ENCODE measurements at regions not wholly inside any gene's neighbourhood (a gene's known extent, or its start where the extent isn't known, plus 50 kb on each side); places are given as distances from the start of the nearest gene placed in this dataset.

GRCh38 chr5:14054965-14055963 is 87.9 kb upstream of the TRIO start:
- Histone ChIP-seq H3K36me3 (ENCODE audit: insufficient read depth, low read length) (no peaks in the 10 kb centered on the region), H3K27ac (ENCODE audit: low read depth, low read length) (no peak overlapping the region), H3K9me3 (ENCODE audit: low read length) (no peaks in the 10 kb centered on the region), H3K27me3 (ENCODE audit: control insufficient read depth in 1 of 2, insufficient read depth in 2 of 2, low read length in 2 of 2) (no peaks in the 10 kb centered on the region), H3K4me3 (ENCODE audit: low read depth in 1 of 2, low read length in 2 of 2) (no peak overlapping the region), H3K9ac (ENCODE audit: low read length) (no peak overlapping the region), H3K4me1 (ENCODE audit: insufficient read depth, low read length) (no peaks in the 10 kb centered on the region)

GRCh38 chr5:14054111-14054854 is 88.9 kb upstream of the TRIO start:
- H3K9ac ChIP-seq (ENCODE audit: low read length) = no peak overlapping the region
- no peak overlapping the region for H3K27ac ChIP-seq (ENCODE audit: low read depth, low read length)
- H3K36me3 ChIP-seq (ENCODE audit: insufficient read depth, low read length) = no peaks in the 10 kb centered on the region
- no peaks in the 10 kb centered on the region for H3K9me3 ChIP-seq (ENCODE audit: low read length)
- no peaks in the 10 kb centered on the region for H3K27me3 ChIP-seq (ENCODE audit: control insufficient read depth in 1 of 2, insufficient read depth in 2 of 2, low read length in 2 of 2)
- no peaks in the 10 kb centered on the region for H3K4me1 ChIP-seq (ENCODE audit: insufficient read depth, low read length)
- H3K4me3 ChIP-seq (ENCODE audit: low read depth in 1 of 2, low read length in 2 of 2) = no peak overlapping the region

GRCh38 chr5:14050821-14051220 is 92.3 kb upstream of the TRIO start:
- Histone ChIP-seq H3K4me1 (ENCODE audit: insufficient read depth, low read length) (no peaks in the 10 kb centered on the region), H3K9me3 (ENCODE audit: low read length) (no peaks in the 10 kb centered on the region), H3K27me3 (ENCODE audit: control insufficient read depth in 1 of 2, insufficient read depth in 2 of 2, low read length in 2 of 2) (no peaks in the 10 kb centered on the region), H3K9ac (ENCODE audit: low read length) (no peak overlapping the region), H3K4me3 (ENCODE audit: low read depth in 1 of 2, low read length in 2 of 2) (no peak overlapping the region), H3K27ac (ENCODE audit: low read depth, low read length) (no peak overlapping the region), H3K36me3 (ENCODE audit: insufficient read depth, low read length) (no peaks in the 10 kb centered on the region)

GRCh38 chr5:14048434-14048833 is 94.7 kb upstream of the TRIO start:
- Histone ChIP-seq H3K27ac (ENCODE audit: low read depth, low read length) (no peak overlapping the region), H3K4me3 (ENCODE audit: low read depth in 1 of 2, low read length in 2 of 2) (no peak overlapping the region), H3K9me3 (ENCODE audit: low read length) (no peaks in the 10 kb centered on the region), H3K27me3 (ENCODE audit: control insufficient read depth in 1 of 2, insufficient read depth in 2 of 2, low read length in 2 of 2) (no peaks in the 10 kb centered on the region), H3K4me1 (ENCODE audit: insufficient read depth, low read length) (no peaks in the 10 kb centered on the region), H3K36me3 (ENCODE audit: insufficient read depth, low read length) (no peaks in the 10 kb centered on the region), H3K9ac (ENCODE audit: low read length) (no peak overlapping the region)

GRCh38 chr5:14041528-14042192 is 97.2 kb upstream of the DNAH5 start:
- no peaks in the 10 kb centered on the region for H3K36me3 ChIP-seq (ENCODE audit: insufficient read depth, low read length)
- no peaks in the 10 kb centered on the region for H3K9me3 ChIP-seq (ENCODE audit: low read length)
- no peaks in the 10 kb centered on the region for H3K27me3 ChIP-seq (ENCODE audit: control insufficient read depth in 1 of 2, insufficient read depth in 2 of 2, low read length in 2 of 2)
- no peak overlapping the region for H3K9ac ChIP-seq (ENCODE audit: low read length)
- no peak overlapping the region for H3K4me3 ChIP-seq (ENCODE audit: low read depth in 1 of 2, low read length in 2 of 2)
- peaks cover 6% of the 10 kb centered on the region for H3K4me1 ChIP-seq (ENCODE audit: insufficient read depth, low read length)
- no peak overlapping the region for H3K27ac ChIP-seq (ENCODE audit: low read depth, low read length)

- Histone ChIP-seq H3K4me3 (ENCODE audit: low read depth in 1 of 2, low read length in 2 of 2) (no peak overlapping the region), H3K27ac (ENCODE audit: low read depth, low read length) (no peak overlapping the region), H3K27me3 (ENCODE audit: control insufficient read depth in 1 of 2, insufficient read depth in 2 of 2, low read length in 2 of 2) (no peaks in the 10 kb centered on the region), H3K9ac (ENCODE audit: low read length) (no peak overlapping the region), H3K9me3 (ENCODE audit: low read length) (no peaks in the 10 kb centered on the region), H3K36me3 (ENCODE audit: insufficient read depth, low read length) (no peaks in the 10 kb centered on the region), H3K4me1 (ENCODE audit: insufficient read depth, low read length) (peaks cover 17% of the 10 kb centered on the region)
Observed at GRCh38 chr5:14040542-14040941, 96.1 kb upstream of the DNAH5 start.

- no peaks in the 10 kb centered on the region for H3K36me3 ChIP-seq (ENCODE audit: insufficient read depth, low read length)
- peaks cover 24% of the 10 kb centered on the region for H3K4me1 ChIP-seq (ENCODE audit: insufficient read depth, low read length)
Observed at GRCh38 chr5:14039576-14039975, 95.1 kb upstream of the DNAH5 start.

GRCh38 chr5:14039063-14039462 is 94.6 kb upstream of the DNAH5 start:
- Histone ChIP-seq H3K9ac (ENCODE audit: low read length) (no peak overlapping the region), H3K27me3 (ENCODE audit: control insufficient read depth in 1 of 2, insufficient read depth in 2 of 2, low read length in 2 of 2) (no peaks in the 10 kb centered on the region), H3K4me1 (ENCODE audit: insufficient read depth, low read length) (peaks cover 24% of the 10 kb centered on the region)

More at GRCh38 chr5:14039576-14039975, 95.1 kb upstream of the DNAH5 start:
- Histone ChIP-seq H3K4me3 (ENCODE audit: low read depth in 1 of 2, low read length in 2 of 2) (no peak overlapping the region), H3K27ac (ENCODE audit: low read depth, low read length) (no peak overlapping the region), H3K27me3 (ENCODE audit: control insufficient read depth in 1 of 2, insufficient read depth in 2 of 2, low read length in 2 of 2) (no peaks in the 10 kb centered on the region), H3K9me3 (ENCODE audit: low read length) (no peaks in the 10 kb centered on the region), H3K9ac (ENCODE audit: low read length) (no peak overlapping the region)

GRCh38 chr5:14038341-14038959 is 94.0 kb upstream of the DNAH5 start:
- H3K9me3 ChIP-seq (ENCODE audit: low read length) = no peaks in the 10 kb centered on the region
- H3K9ac ChIP-seq (ENCODE audit: low read length) = no peak overlapping the region
- no peak overlapping the region for H3K4me3 ChIP-seq (ENCODE audit: low read depth in 1 of 2, low read length in 2 of 2)
- H3K27me3 ChIP-seq (ENCODE audit: control insufficient read depth in 1 of 2, insufficient read depth in 2 of 2, low read length in 2 of 2) = no peaks in the 10 kb centered on the region
- no peaks in the 10 kb centered on the region for H3K36me3 ChIP-seq (ENCODE audit: insufficient read depth, low read length)
- no peak overlapping the region for H3K27ac ChIP-seq (ENCODE audit: low read depth, low read length)
- H3K4me1 ChIP-seq (ENCODE audit: insufficient read depth, low read length) = peaks cover 24% of the 10 kb centered on the region

More at GRCh38 chr5:14039063-14039462, 94.6 kb upstream of the DNAH5 start:
- H3K9me3 ChIP-seq (ENCODE audit: low read length) = no peaks in the 10 kb centered on the region
- no peaks in the 10 kb centered on the region for H3K36me3 ChIP-seq (ENCODE audit: insufficient read depth, low read length)
- no peak overlapping the region for H3K4me3 ChIP-seq (ENCODE audit: low read depth in 1 of 2, low read length in 2 of 2)
- no peak overlapping the region for H3K27ac ChIP-seq (ENCODE audit: low read depth, low read length)

GRCh38 chr5:14036947-14037346 is 92.5 kb upstream of the DNAH5 start:
- Histone ChIP-seq H3K9ac (ENCODE audit: low read length) (no peak overlapping the region), H3K4me1 (ENCODE audit: insufficient read depth, low read length) (peaks cover 24% of the 10 kb centered on the region), H3K4me3 (ENCODE audit: low read depth in 1 of 2, low read length in 2 of 2) (no peak overlapping the region), H3K27ac (ENCODE audit: low read depth, low read length) (no peak overlapping the region), H3K9me3 (ENCODE audit: low read length) (no peaks in the 10 kb centered on the region), H3K36me3 (ENCODE audit: insufficient read depth, low read length) (no peaks in the 10 kb centered on the region), H3K27me3 (ENCODE audit: control insufficient read depth in 1 of 2, insufficient read depth in 2 of 2, low read length in 2 of 2) (no peaks in the 10 kb centered on the region)

GRCh38 chr5:14036514-14036913 is 92.0 kb upstream of the DNAH5 start:
- Histone ChIP-seq H3K27me3 (ENCODE audit: control insufficient read depth in 1 of 2, insufficient read depth in 2 of 2, low read length in 2 of 2) (no peaks in the 10 kb centered on the region), H3K4me1 (ENCODE audit: insufficient read depth, low read length) (peaks cover 24% of the 10 kb centered on the region), H3K27ac (ENCODE audit: low read depth, low read length) (peak overlapping the region; percentile 15), H3K9ac (ENCODE audit: low read length) (no peak overlapping the region), H3K36me3 (ENCODE audit: insufficient read depth, low read length) (no peaks in the 10 kb centered on the region), H3K9me3 (ENCODE audit: low read length) (no peaks in the 10 kb centered on the region), H3K4me3 (ENCODE audit: low read depth in 1 of 2, low read length in 2 of 2) (peak overlapping the region in 1 of 2 donors; percentile 24)
